ENCODE measurements at regions not wholly inside any gene's neighbourhood (a gene's known extent, or its start where the extent isn't known, plus 50 kb on each side); places are given as distances from the start of the nearest gene placed in this dataset.

DNA sequence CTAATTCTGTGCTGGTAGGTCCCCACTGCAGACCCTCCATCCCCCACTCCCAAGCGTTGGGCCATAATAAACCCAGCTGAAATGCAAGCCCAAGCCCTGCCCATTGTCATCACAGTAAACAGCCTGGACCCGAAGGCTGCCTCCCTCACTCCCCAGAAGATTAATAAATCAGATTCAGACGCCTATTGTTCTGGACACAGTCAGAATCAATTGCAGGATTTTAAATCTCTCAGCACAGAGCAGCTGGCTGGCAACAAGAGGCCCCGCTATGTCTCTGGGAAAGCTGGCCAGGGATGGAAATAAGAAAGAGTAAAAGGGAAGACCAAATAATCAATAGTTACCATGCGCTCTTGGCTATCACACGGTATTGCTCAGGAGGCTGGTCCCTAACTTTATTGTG, 93.9 kb downstream of the C17orf67 start:
- Histone ChIP-seq H3K27me3 (replicated peaks in 1 of 4; ENCODE audit: control extremely low read depth in 1 of 4, control insufficient read depth in 3 of 4, insufficient read depth in 4 of 4, low read length in 3 of 4) (no peaks in the 10 kb centered on the region), H3K27ac (ENCODE audit: low read length in 2 of 2) (no peak overlapping the region), H3K9ac (ENCODE audit: low read length) (no peak overlapping the region), H3K4me2 (replicated peaks; ENCODE audit: low read depth, low read length, poor library complexity, severe bottlenecking) (no peak overlapping the region), H3K9me3 (ENCODE audit: control extremely low read depth in 1 of 3, control insufficient read depth in 2 of 3, insufficient read depth in 1 of 3, low read length in 2 of 3) (peaks cover 0 to 8% (median 0%) of the 10 kb centered on the region in 3 donors), H3K36me3 (replicated peaks in 1 of 2; ENCODE audit: control extremely low read depth in 1 of 2, control insufficient read depth in 1 of 2, extremely low read depth in 1 of 2, insufficient read depth in 2 of 2, low read length in 1 of 2) (no peaks in the 10 kb centered on the region), H4K20me1 (ENCODE audit: control insufficient read depth, insufficient read depth, low read length, poor library complexity, severe bottlenecking) (no peaks in the 10 kb centered on the region), H3K4me3 (ENCODE audit: control extremely low read depth in 1 of 5, extremely low read depth in 1 of 5, insufficient read depth in 1 of 5, low read depth in 2 of 5, low read length in 4 of 5) (no peak overlapping the region), H3K4me1 (ENCODE audit: control insufficient read depth in 2 of 2, insufficient read depth in 2 of 2, low read length in 2 of 2) (no peaks in the 10 kb centered on the region), H2AFZ (ENCODE audit: insufficient read depth, low read depth, low read length, poor library complexity, severe bottlenecking) (no peak overlapping the region), H3K79me2 (ENCODE audit: control insufficient read depth, insufficient read depth, low read length) (no peaks in the 10 kb centered on the region)
- H3K27me3 Mint-ChIP-seq: peaks cover 16% of the 10 kb centered on the region
- ATAC-seq (ENCODE audit: low read depth) (no peak), DNase-seq (no peak)
- H3K4me3 Mint-ChIP-seq: no peak overlapping the region
- no peak for TF ChIP-seq EZH2 (IDR thresholded peaks at IDR 0.05; ENCODE audit: borderline replicate concordance, insufficient read depth, low read depth, low read length, poor library complexity, severe bottlenecking)
- TF ChIP-seq, protein P1, sequence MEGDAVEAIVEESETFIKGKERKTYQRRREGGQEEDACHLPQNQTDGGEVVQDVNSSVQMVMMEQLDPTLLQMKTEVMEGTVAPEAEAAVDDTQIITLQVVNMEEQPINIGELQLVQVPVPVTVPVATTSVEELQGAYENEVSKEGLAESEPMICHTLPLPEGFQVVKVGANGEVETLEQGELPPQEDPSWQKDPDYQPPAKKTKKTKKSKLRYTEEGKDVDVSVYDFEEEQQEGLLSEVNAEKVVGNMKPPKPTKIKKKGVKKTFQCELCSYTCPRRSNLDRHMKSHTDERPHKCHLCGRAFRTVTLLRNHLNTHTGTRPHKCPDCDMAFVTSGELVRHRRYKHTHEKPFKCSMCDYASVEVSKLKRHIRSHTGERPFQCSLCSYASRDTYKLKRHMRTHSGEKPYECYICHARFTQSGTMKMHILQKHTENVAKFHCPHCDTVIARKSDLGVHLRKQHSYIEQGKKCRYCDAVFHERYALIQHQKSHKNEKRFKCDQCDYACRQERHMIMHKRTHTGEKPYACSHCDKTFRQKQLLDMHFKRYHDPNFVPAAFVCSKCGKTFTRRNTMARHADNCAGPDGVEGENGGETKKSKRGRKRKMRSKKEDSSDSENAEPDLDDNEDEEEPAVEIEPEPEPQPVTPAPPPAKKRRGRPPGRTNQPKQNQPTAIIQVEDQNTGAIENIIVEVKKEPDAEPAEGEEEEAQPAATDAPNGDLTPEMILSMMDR (IDR thresholded peaks at IDR 0.05): no peak
- H3K4me1 Mint-ChIP-seq: no peaks in the 10 kb centered on the region
- H3K27ac Mint-ChIP-seq: no peak overlapping the region
- 96% methylated on average over 6 of the region's 6 CpGs for WGBS (ENCODE audit: insufficient coverage)
- intact Hi-C loops (cut with micrococcal nuclease): no loop called here
- CTCF ChIA-PET: interaction anchor here (0.6 kb wide), 1 partner anchor 52 kb away, joined by 4 read pairs; no protein-coding TSS in a partner anchor
- peaks cover 3% of the 10 kb centered on the region for H3K9me3 Mint-ChIP-seq (ENCODE audit: insufficient read depth)
- POLR2A ChIA-PET: no interaction called here

DNA sequence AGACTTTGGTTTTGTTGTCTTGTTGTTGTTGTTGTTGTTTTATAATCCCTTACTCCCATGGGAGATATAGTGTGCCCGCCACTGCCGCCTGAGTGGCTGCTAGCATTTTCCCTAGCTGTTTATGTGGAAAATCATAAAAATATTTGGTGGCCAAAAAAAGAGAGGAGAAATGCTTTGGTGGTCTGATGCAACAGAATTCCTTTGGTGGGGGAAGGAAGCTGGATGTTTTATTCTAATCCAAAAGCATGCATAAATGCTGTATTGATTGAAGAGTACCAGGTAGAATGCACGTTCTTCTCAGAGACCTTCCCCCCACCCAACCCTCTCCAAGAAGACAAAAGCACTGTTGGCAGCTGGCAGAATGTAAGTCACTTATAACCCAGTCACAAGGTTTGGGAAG, 93.2 kb downstream of the C17orf67 start:
- CTCF ChIA-PET: no interaction called here
- H3K9me3 ChIP-seq (ENCODE audit: control extremely low read depth in 1 of 3, control insufficient read depth in 2 of 3, insufficient read depth in 1 of 3, low read length in 2 of 3): peaks cover 0 to 9% (median 0%) of the 10 kb centered on the region in 3 donors
- no peak overlapping the region for H2AFZ ChIP-seq (ENCODE audit: insufficient read depth, low read depth, low read length, poor library complexity, severe bottlenecking)
- no peaks in the 10 kb centered on the region for H3K36me3 ChIP-seq (replicated peaks in 1 of 2; ENCODE audit: control extremely low read depth in 1 of 2, control insufficient read depth in 1 of 2, extremely low read depth in 1 of 2, insufficient read depth in 2 of 2, low read length in 1 of 2)
- ATAC-seq (ENCODE audit: low read depth) (no peak), DNase-seq (no peak)
- no peak overlapping the region for H3K9ac ChIP-seq (ENCODE audit: low read length)
- no peak overlapping the region for H3K4me2 ChIP-seq (replicated peaks; ENCODE audit: low read depth, low read length, poor library complexity, severe bottlenecking)
- Mint-ChIP-seq H3K9me3 (ENCODE audit: insufficient read depth) (peaks cover 3% of the 10 kb centered on the region), H3K4me3 (no peak overlapping the region), H3K4me1 (no peaks in the 10 kb centered on the region), H3K27me3 (peaks cover 16% of the 10 kb centered on the region), H3K27ac (no peak overlapping the region)
- H3K27me3 ChIP-seq (replicated peaks in 1 of 4; ENCODE audit: control extremely low read depth in 1 of 4, control insufficient read depth in 3 of 4, insufficient read depth in 4 of 4, low read length in 3 of 4): no peaks in the 10 kb centered on the region
- intact Hi-C loops (cut with micrococcal nuclease): no loop called here
- no peak overlapping the region for H3K27ac ChIP-seq (ENCODE audit: low read length in 2 of 2)
- no peak overlapping the region for H3K4me3 ChIP-seq (ENCODE audit: control extremely low read depth in 1 of 5, extremely low read depth in 1 of 5, insufficient read depth in 1 of 5, low read depth in 2 of 5, low read length in 4 of 5)
- H3K79me2 ChIP-seq (ENCODE audit: control insufficient read depth, insufficient read depth, low read length): no peaks in the 10 kb centered on the region
- no CpG with 5 or more reads among the region's 3 CpGs for WGBS (ENCODE audit: insufficient coverage)
- TF ChIP-seq, protein P1 (IDR thresholded peaks at IDR 0.05): no peak
- no peak for TF ChIP-seq EZH2 (IDR thresholded peaks at IDR 0.05; ENCODE audit: borderline replicate concordance, insufficient read depth, low read depth, low read length, poor library complexity, severe bottlenecking)
- POLR2A ChIA-PET: no interaction called here
- no peaks in the 10 kb centered on the region for H4K20me1 ChIP-seq (ENCODE audit: control insufficient read depth, insufficient read depth, low read length, poor library complexity, severe bottlenecking)
- H3K4me1 ChIP-seq (ENCODE audit: control insufficient read depth in 2 of 2, insufficient read depth in 2 of 2, low read length in 2 of 2): no peaks in the 10 kb centered on the region

Data from B cell (primary cell).